AG04449 (cell line): ENCODE measurements at regions not wholly inside any gene's neighbourhood (a gene's known extent, or its start where the extent isn't known, plus 50 kb on each side); places are given as distances from the start of the nearest gene placed in this dataset.

Experiments used
- CTCF ChIA-PET: fragments of 350-600 bp; formaldehyde crosslinking; extraction: SDS; loops from one replicate; lab custom pipeline; 2021; ENCODE audit warnings: antibody characterized with exemption; lab: Yijun Ruan, JAX
- POLR2A ChIA-PET: fragments of 400-600, 350-600 bp; formaldehyde crosslinking; extraction: SDS; loops from one replicate; lab custom pipeline; 2020; ENCODE audit warnings: antibody characterized with exemption, inconsistent platforms; lab: Yijun Ruan, JAX
- DNase-seq: peaks from one replicate; pipeline ENCODE4 v3.0.0-alpha.2; 2010; ENCODE audit warnings: low read depth, low spot score
- H3K4me3 ChIP-seq: 2 replicates; pipeline ENCODE4 v1.5.1; 2011; ENCODE audit warnings: low read depth, mild to moderate bottlenecking, control low read depth, low read length
- TF ChIP-seq, protein P1 (sequence below): IDR thresholded peaks from one replicate; pipeline ENCODE4 v1.5.1; 2011; ENCODE audit warnings: mild to moderate bottlenecking, moderate library complexity, low read length, control low read depth, inconsistent platforms; ENCODE audit not compliant: insufficient read depth; ENCODE audit errors: missing control alignments

DNA sequence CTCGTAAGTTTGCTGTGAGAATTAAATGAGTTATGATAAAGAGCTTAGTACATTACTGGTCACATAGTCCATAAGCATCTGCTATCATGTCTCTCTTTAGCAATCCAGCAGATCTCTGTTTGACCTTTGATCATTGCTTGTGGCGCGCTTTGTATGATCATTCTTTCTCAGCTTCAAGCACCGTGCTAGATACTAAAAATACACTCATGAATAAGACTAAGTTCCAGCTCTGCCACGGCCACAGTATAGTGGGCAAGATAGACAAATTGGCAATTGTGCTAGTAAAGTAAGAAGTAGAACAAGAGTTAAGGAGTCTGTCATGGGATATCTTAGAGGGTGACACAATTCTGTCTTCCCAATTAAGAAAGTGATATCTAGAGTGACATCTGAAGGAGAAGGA, 75.2 kb upstream of the ADGRF1 start:
- ChIA-PET POLR2A (no interaction called here), CTCF (no interaction called here)
- TF ChIP-seq, protein P1, sequence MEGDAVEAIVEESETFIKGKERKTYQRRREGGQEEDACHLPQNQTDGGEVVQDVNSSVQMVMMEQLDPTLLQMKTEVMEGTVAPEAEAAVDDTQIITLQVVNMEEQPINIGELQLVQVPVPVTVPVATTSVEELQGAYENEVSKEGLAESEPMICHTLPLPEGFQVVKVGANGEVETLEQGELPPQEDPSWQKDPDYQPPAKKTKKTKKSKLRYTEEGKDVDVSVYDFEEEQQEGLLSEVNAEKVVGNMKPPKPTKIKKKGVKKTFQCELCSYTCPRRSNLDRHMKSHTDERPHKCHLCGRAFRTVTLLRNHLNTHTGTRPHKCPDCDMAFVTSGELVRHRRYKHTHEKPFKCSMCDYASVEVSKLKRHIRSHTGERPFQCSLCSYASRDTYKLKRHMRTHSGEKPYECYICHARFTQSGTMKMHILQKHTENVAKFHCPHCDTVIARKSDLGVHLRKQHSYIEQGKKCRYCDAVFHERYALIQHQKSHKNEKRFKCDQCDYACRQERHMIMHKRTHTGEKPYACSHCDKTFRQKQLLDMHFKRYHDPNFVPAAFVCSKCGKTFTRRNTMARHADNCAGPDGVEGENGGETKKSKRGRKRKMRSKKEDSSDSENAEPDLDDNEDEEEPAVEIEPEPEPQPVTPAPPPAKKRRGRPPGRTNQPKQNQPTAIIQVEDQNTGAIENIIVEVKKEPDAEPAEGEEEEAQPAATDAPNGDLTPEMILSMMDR = no peak
- no peak for DNase-seq
- no peak overlapping the region for H3K4me3 ChIP-seq

DNA sequence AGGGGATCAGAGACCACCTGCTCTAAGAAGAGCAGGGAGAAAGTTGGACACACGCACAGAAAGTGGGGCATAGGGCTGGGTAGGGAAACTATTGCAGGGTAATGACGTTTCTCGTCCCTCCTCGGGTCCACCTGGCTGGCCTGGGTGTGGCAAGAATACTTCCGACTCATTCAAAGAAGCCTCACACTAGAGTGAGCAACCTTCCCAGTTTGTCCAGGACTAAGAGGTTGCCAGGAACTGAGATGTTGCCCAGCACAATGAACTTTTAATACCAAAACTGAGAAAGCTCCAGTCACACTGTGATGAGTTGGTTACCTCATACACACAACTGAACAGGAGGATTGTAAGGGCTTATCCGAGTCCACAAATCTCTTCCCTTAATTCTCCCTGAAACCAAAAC, 74.5 kb upstream of the ADGRF1 start:
- POLR2A ChIA-PET = no interaction called here
- H3K4me3 ChIP-seq = no peak overlapping the region
- TF ChIP-seq, protein P1 = no peak
- CTCF ChIA-PET = no interaction called here
- no peak for DNase-seq

DNA sequence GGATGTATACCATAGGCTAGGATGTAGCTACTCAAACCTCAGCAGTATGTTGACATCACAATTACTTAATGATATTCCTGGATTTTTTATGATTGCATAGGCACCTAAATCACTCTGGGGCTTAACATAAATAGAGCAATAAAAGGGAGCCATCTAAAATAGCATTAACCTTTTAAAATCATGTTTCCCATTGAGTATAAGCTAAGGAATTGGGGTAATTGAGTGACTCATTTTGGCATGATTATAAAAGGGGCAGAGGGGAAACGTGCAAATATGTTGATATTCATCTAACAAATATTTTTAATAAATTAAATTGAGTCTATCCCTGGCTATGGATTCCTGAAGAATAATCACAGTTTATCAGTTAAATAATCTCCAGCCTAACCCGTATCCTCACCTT, 74.0 kb upstream of the ADGRF1 start:
- no peak for DNase-seq
- ChIA-PET POLR2A (no interaction called here), CTCF (no interaction called here)
- H3K4me3 ChIP-seq = no peak overlapping the region
- TF ChIP-seq, protein P1 = no peak

DNA sequence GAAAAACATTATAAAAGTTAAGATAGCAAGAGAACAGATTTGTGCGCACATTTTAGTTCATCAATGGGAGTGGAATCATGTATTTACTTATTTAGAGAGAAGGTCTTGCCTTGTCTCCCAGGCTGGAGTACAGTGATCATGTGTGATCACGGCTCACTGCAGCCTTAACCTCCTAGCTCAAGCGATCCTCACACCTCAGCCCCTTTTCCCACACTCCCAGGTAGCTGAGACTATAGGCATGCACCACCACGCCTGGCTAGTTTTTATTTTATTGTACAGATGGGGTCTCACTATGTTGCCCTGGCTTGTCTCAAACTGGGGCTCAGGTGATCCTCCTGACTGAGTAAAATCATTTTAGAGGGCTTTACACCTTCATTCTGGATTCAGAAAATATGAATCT, 72.3 kb upstream of the ADGRF1 start:
- H3K4me3 ChIP-seq = no peak overlapping the region
- DNase-seq = no peak
- CTCF ChIA-PET = interaction anchor here (3.1 kb wide), 1 partner anchor 16 kb away, joined by 14 read pairs; no protein-coding TSS in a partner anchor
- POLR2A ChIA-PET = no interaction called here
- TF ChIP-seq, protein P1 = no peak

DNA sequence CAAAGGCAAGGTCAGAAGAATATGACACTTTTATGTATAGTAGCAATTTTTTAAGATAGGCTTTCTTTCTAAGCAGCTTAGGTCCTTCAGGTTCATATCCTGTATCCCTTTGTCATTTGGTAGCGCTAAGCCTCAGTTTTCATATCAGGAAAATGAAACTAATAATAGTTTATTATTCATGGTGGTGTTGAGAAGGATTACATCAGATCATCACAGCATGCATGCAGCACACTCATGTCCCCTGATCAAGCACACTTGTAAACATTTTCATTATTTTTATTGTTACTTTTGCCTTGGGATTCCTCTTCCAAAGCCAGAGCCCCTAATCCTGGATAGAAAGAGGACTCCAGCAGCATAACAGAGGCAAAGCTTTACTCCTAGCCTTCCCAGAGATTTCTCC, 70.2 kb upstream of the ADGRF1 start:
- TF ChIP-seq, protein P1 = no peak
- no peak overlapping the region for H3K4me3 ChIP-seq
- POLR2A ChIA-PET = no interaction called here
- CTCF ChIA-PET = interaction anchor here (1.3 to 3.1 kb wide), 3 partner anchors 11 to 197 kb away, joined by 4 to 14 read pairs (median 4); partner anchors contain the start of gene TNFRSF21
- DNase-seq = no peak

DNA sequence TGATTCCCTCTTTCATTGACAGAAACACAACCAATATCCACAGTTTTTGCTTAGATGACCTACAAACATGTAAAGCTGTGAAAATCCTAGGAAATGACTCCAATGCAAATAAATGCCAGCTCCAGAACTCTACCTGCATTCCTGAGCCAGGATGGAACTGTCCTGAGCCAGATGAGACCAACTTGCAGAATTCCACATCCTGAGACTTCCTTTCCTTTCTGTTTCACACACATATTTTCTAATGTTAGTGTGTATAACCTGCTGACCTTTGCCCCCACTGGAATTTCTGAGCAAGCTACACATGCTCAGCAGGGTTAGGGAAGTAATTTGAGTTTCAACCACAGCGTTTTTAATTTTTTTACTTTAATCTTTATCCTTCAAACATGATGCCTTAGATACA, 69.6 kb upstream of the ADGRF1 start:
- POLR2A ChIA-PET = no interaction called here
- no peak for DNase-seq
- H3K4me3 ChIP-seq = no peak overlapping the region
- TF ChIP-seq, protein P1 = no peak
- CTCF ChIA-PET = interaction anchor here (1.3 to 3.1 kb wide), 3 partner anchors 10 to 197 kb away, joined by 4 to 14 read pairs (median 4); partner anchors contain the start of gene TNFRSF21
